Testis (tissue), 2 donors: ENCODE measurements at regions not wholly inside any gene's neighbourhood (a gene's known extent, or its start where the extent isn't known, plus 50 kb on each side); places are given as distances from the start of the nearest gene placed in this dataset.

Experiments
- POLR2A ChIP-seq: fragments of 450-650 bp; IDR thresholded peaks from one replicate; pipeline ENCODE4 v1.6.1; 2017; ENCODE audit warnings: antibody characterized with exemption, mild to moderate bottlenecking, moderate library complexity
- TF ChIP-seq, protein P1 (sequence below), 3 experiments: fragments of 450-650 bp in 2 of 3; fragments of 200-600 bp in 1 of 3; sonication (generic) in 1 of 3; IDR thresholded peaks; one replicate each; pipeline ENCODE4 v1.5.1; 2016 to 2019; ENCODE audit warnings: antibody characterized with exemption in 3 of 3, mild to moderate bottlenecking in 2 of 3, moderate library complexity in 1 of 3

DNA sequence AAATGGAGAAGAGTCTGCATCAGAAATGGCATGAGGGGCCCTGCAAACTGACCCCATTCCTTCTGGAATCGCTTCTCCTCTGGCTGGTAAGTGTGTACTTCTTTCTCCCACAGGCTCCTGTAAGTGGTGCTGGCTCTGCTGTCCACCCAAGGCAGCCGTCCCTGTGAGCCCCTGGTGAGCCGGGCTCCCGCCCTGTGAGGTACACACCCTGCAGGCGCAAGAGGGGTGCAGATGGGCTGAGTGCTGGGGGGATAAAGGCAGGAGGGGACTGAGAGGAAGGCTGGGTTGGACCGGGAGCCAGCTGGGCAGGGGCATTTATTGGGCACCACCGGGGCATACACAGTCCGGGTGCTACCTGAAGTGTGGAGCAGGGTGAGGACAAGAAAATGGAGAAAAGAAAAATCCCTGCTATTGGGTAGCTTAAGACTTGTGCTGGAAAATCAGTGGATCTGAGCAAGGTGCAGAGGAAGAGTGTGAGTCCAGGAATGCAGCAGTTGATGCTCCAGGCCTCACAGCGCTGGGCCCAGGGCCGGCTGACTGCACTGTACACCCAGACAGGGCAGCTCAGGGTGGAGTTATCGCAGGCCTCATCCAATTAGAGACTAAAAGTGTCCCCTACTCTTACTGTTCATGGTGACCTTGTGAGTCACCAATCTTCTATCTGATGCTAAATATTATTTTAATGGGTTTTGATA is 455.1 kb upstream of the B3GAT1 start:
- TF ChIP-seq, protein P1, sequence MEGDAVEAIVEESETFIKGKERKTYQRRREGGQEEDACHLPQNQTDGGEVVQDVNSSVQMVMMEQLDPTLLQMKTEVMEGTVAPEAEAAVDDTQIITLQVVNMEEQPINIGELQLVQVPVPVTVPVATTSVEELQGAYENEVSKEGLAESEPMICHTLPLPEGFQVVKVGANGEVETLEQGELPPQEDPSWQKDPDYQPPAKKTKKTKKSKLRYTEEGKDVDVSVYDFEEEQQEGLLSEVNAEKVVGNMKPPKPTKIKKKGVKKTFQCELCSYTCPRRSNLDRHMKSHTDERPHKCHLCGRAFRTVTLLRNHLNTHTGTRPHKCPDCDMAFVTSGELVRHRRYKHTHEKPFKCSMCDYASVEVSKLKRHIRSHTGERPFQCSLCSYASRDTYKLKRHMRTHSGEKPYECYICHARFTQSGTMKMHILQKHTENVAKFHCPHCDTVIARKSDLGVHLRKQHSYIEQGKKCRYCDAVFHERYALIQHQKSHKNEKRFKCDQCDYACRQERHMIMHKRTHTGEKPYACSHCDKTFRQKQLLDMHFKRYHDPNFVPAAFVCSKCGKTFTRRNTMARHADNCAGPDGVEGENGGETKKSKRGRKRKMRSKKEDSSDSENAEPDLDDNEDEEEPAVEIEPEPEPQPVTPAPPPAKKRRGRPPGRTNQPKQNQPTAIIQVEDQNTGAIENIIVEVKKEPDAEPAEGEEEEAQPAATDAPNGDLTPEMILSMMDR (IDR thresholded peaks at IDR 0.05): no peak
- TF ChIP-seq POLR2A: no peak
